ENCODE measurements at regions not wholly inside any gene's neighbourhood (a gene's known extent, or its start where the extent isn't known, plus 50 kb on each side); places are given as distances from the start of the nearest gene placed in this dataset.

- FAIRE-seq, result peak; percentile 28
- no peak overlapping the region for H3K4me3 ChIP-seq (ENCODE audit: low read depth, low read length)
- no peaks in the 10 kb centered on the region for H3K27me3 ChIP-seq (ENCODE audit: control insufficient read depth, insufficient read depth, low read length)
- DNase-seq (ENCODE audit: low read depth), result no peak
- H3K36me3 ChIP-seq (ENCODE audit: control insufficient read depth, insufficient read depth, low read length), result no peaks in the 10 kb centered on the region
- no peak for TF ChIP-seq CTCF (IDR thresholded peaks at IDR 0.05; ENCODE audit: insufficient read depth, low read length, severe bottlenecking)
Measured at GRCh38 chr11:69545976-69546617, 64.6 kb downstream of the LINC01488 start.

- Histone ChIP-seq H3K36me3 (ENCODE audit: control insufficient read depth, insufficient read depth, low read length) (no peaks in the 10 kb centered on the region), H3K4me3 (ENCODE audit: low read depth, low read length) (no peak overlapping the region), H3K27me3 (ENCODE audit: control insufficient read depth, insufficient read depth, low read length) (no peaks in the 10 kb centered on the region)
- no peak for DNase-seq (ENCODE audit: low read depth)
- no peak for FAIRE-seq
- TF ChIP-seq CTCF (IDR thresholded peaks at IDR 0.05; ENCODE audit: insufficient read depth, low read length, severe bottlenecking), result no peak
Measured at GRCh38 chr11:69546735-69547370, 65.4 kb downstream of the LINC01488 start.

GRCh38 chr11:69550846-69551245, 69.4 kb downstream of the LINC01488 start:
- H3K4me3 ChIP-seq (ENCODE audit: low read depth, low read length), result no peak overlapping the region
- DNase-seq (ENCODE audit: low read depth), result no peak
- no peaks in the 10 kb centered on the region for H3K27me3 ChIP-seq (ENCODE audit: control insufficient read depth, insufficient read depth, low read length)
- no peak for FAIRE-seq
- no peak for TF ChIP-seq CTCF (IDR thresholded peaks at IDR 0.05; ENCODE audit: insufficient read depth, low read length, severe bottlenecking)
- no peaks in the 10 kb centered on the region for H3K36me3 ChIP-seq (ENCODE audit: control insufficient read depth, insufficient read depth, low read length)

- Histone ChIP-seq H3K4me3 (ENCODE audit: low read depth, low read length) (no peak overlapping the region), H3K27me3 (ENCODE audit: control insufficient read depth, insufficient read depth, low read length) (no peaks in the 10 kb centered on the region), H3K36me3 (ENCODE audit: control insufficient read depth, insufficient read depth, low read length) (no peaks in the 10 kb centered on the region)
- DNase-seq (ENCODE audit: low read depth) (peak; percentile 66), FAIRE-seq (no peak)
- TF ChIP-seq CTCF (IDR thresholded peaks at IDR 0.05; ENCODE audit: insufficient read depth, low read length, severe bottlenecking), result no peak
Measured at GRCh38 chr11:69551963-69552362, 70.5 kb downstream of the LINC01488 start.

- Histone ChIP-seq H3K27me3 (ENCODE audit: control insufficient read depth, insufficient read depth, low read length) (no peaks in the 10 kb centered on the region), H3K36me3 (ENCODE audit: control insufficient read depth, insufficient read depth, low read length) (no peaks in the 10 kb centered on the region), H3K4me3 (ENCODE audit: low read depth, low read length) (no peak overlapping the region)
- TF ChIP-seq CTCF (IDR thresholded peaks at IDR 0.05; ENCODE audit: insufficient read depth, low read length, severe bottlenecking), result no peak
- peak; percentile 32 for FAIRE-seq
- peak; percentile 69 for DNase-seq (ENCODE audit: low read depth)
Measured at GRCh38 chr11:69552951-69553350, 71.5 kb downstream of the LINC01488 start.

Data from bronchial epithelial cell (primary cell).